ENCODE measurements at regions not wholly inside any gene's neighbourhood (a gene's known extent, or its start where the extent isn't known, plus 50 kb on each side); places are given as distances from the start of the nearest gene placed in this dataset.
"Not testable (repeated sequence)": the region's sequence is repeated elsewhere in the genome, so short reads cannot be mapped to it uniquely, and the experiment has no call there.

DNA sequence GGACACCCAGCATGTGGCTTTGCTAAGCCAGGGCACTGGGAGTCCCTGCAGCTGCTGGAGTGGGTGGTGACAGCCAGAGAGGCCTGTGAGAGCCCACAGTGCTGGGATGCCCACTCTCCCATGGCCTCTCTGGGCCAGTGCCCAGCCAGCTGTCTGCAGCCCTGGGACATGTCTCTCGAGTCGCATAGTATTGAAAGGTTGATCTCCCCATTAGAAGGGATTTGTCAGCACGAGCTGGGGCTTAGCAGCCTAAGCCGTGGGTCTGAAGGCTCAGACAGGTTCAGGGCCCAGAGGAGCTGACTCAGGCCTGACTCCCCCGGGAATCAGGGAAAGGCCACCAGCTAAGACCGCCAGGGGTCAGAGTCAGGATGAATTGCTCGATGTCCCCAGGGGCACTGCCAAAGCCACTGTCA lies 53.5 kb downstream of the FOXD2 start:
- CTCF ChIA-PET, result no interaction called here
- no peak overlapping the region for H3K27ac ChIP-seq (ENCODE audit: low read depth, low read length)
- POLR2A ChIA-PET, result no interaction called here
- no peaks in the 10 kb centered on the region for H3K9me3 ChIP-seq (ENCODE audit: control insufficient read depth, insufficient read depth, low read length)
- TF ChIP-seq, protein P1, sequence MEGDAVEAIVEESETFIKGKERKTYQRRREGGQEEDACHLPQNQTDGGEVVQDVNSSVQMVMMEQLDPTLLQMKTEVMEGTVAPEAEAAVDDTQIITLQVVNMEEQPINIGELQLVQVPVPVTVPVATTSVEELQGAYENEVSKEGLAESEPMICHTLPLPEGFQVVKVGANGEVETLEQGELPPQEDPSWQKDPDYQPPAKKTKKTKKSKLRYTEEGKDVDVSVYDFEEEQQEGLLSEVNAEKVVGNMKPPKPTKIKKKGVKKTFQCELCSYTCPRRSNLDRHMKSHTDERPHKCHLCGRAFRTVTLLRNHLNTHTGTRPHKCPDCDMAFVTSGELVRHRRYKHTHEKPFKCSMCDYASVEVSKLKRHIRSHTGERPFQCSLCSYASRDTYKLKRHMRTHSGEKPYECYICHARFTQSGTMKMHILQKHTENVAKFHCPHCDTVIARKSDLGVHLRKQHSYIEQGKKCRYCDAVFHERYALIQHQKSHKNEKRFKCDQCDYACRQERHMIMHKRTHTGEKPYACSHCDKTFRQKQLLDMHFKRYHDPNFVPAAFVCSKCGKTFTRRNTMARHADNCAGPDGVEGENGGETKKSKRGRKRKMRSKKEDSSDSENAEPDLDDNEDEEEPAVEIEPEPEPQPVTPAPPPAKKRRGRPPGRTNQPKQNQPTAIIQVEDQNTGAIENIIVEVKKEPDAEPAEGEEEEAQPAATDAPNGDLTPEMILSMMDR (IDR thresholded peaks at IDR 0.05; ENCODE audit: low read depth, low read length), result no peak
- H3K4me3 ChIP-seq (ENCODE audit: low read depth, low read length), result no peak overlapping the region
- H3K27me3 ChIP-seq (ENCODE audit: control insufficient read depth, insufficient read depth, low read length), result peaks cover 5% of the 10 kb centered on the region
- no peak for DNase-seq (ENCODE audit: low read depth, low spot score)

DNA sequence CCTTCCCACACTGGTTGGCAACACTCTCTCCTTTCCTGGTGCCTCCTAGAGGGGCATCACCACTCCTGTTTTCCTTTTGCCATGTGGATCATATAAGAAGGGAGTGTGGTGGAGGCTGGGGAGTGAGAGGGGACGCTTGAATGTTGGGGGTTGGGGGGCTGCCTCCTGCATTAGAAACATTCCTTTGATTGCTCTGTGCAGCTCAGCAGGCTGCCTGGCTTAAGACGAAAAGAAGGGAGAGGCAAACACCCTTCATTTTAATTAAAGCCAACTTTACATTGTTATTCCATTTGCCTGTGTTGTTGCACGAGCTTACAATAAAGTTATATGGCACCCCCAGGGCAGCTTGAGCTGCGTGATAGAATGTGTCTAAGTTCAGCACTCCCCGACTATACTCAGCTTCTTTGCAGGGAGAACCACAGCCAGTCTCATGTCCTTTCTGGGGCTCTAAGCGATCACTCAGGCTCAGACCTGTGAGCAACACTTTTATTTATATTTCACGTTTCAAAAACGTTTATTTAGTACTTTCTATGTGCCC lies 57.4 kb downstream of the FOXD2 start:
- Histone ChIP-seq H3K27me3 (ENCODE audit: control insufficient read depth, insufficient read depth, low read length) (peaks cover 5% of the 10 kb centered on the region), H3K9me3 (ENCODE audit: control insufficient read depth, insufficient read depth, low read length) (no peaks in the 10 kb centered on the region), H3K27ac (ENCODE audit: low read depth, low read length) (no peak overlapping the region), H3K4me3 (ENCODE audit: low read depth, low read length) (no peak overlapping the region)
- TF ChIP-seq, protein P1 (IDR thresholded peaks at IDR 0.05; ENCODE audit: low read depth, low read length), result no peak
- DNase-seq (ENCODE audit: low read depth, low spot score), result no peak
- ChIA-PET CTCF (interaction anchor here (1.1 kb wide), 1 partner anchor 74 kb away, joined by 4 read pairs; no protein-coding TSS in a partner anchor), POLR2A (no interaction called here)

DNA sequence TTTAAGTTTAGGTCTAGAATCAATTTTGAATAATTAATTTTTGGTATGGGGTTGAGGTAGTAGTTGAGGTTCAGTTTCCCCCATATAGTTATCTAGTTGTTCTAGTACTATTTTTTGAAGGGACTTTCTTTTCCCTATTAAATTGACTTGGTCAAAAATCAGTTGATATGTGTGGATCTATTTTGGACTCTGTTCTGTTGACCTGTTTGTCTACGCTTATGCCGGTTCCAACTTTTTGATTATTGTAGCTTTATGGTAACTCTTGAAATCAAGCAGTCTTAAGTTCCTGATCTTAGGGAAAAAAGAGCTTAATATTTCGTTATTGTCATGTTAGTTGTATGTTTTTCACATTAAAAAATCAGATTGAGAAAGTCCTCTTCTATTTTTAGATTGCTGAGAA lies 60.7 kb downstream of the FOXD2 start:
- Histone ChIP-seq H3K27me3 (ENCODE audit: control insufficient read depth, insufficient read depth, low read length) (peaks cover 5% of the 10 kb centered on the region), H3K27ac (ENCODE audit: low read depth, low read length) (no peak overlapping the region), H3K4me3 (ENCODE audit: low read depth, low read length) (no peak overlapping the region), H3K9me3 (ENCODE audit: control insufficient read depth, insufficient read depth, low read length) (no peaks in the 10 kb centered on the region)
- TF ChIP-seq, protein P1 (IDR thresholded peaks at IDR 0.05; ENCODE audit: low read depth, low read length), result no peak
- ChIA-PET CTCF (no interaction called here), POLR2A (no interaction called here)
- no peak for DNase-seq (ENCODE audit: low read depth, low spot score)

DNA sequence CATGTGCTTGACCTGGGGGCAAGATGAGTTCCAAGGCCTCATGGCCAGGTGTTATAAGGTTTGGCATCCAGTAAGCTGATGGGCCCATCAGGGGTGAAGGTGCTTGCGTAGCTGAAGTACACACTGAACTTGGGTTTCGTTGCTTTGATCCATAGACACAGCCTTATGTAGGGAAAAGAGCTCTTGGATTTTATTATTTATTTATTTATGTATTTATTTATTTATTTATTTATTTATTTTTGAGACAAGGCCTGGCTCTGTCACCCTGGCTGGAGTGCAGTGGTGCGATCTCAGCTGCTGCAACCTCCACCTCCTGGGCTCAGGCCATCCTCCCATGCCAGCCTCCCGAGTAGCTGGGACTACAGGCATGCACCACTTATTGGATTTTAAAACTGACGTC lies 63.2 kb downstream of the FOXD2 start:
- Histone ChIP-seq H3K27ac (ENCODE audit: low read depth, low read length) (no peak overlapping the region), H3K27me3 (ENCODE audit: control insufficient read depth, insufficient read depth, low read length) (peaks cover 5% of the 10 kb centered on the region), H3K9me3 (ENCODE audit: control insufficient read depth, insufficient read depth, low read length) (no peaks in the 10 kb centered on the region), H3K4me3 (ENCODE audit: low read depth, low read length) (no peak overlapping the region)
- no peak for DNase-seq (ENCODE audit: low read depth, low spot score)
- TF ChIP-seq, protein P1 (IDR thresholded peaks at IDR 0.05; ENCODE audit: low read depth, low read length), result no peak
- ChIA-PET POLR2A (no interaction called here), CTCF (interaction anchor here (0.6 to 2.1 kb wide), 4 partner anchors 64 to 444 kb away, joined by 3 to 7 read pairs (median 3); no protein-coding TSS in a partner anchor)

DNA sequence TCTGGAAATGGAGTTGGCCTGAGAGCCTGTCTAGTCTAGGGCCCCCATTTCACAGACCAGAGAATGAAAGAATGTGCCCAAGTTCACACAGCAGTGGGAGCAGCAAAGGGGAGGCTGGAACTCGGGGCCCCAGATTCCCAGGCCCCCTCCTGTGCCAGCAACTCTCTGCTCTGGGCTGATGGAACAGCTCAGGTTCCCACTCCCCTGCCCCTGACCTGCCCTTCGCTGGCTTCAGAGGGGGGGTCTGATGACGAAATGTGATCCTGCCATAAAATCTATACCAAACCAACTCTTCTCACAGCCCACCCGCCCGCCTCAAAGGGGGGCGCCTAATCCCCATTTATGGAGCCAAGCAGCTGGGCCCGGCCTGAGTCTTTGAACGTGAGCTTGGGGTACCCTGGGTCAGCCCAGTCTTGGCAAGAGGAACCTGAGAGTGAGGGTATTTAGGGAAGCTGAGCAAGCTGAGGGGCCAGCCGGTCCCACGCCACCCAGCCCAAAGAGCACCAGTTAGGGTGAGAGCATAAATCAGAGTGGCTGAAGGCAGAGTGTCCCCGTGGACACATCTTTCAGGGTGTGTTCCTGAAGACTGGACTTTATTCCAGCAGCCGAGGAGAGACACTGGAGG lies 65.0 kb downstream of the FOXD2 start:
- DNase-seq (ENCODE audit: low read depth, low spot score), result no peak
- peaks cover 19% of the 10 kb centered on the region for H3K27me3 ChIP-seq (ENCODE audit: control insufficient read depth, insufficient read depth, low read length)
- TF ChIP-seq, protein P1 (IDR thresholded peaks at IDR 0.05; ENCODE audit: low read depth, low read length), result no peak
- H3K4me3 ChIP-seq (ENCODE audit: low read depth, low read length), result no peak overlapping the region
- no peak overlapping the region for H3K27ac ChIP-seq (ENCODE audit: low read depth, low read length)
- POLR2A ChIA-PET, result no interaction called here
- H3K9me3 ChIP-seq (ENCODE audit: control insufficient read depth, insufficient read depth, low read length), result no peaks in the 10 kb centered on the region; the same call in 1 of the 2 replicates
- CTCF ChIA-PET, result interaction anchor here (2.1 kb wide), 1 partner anchor 66 kb away, joined by 7 read pairs; no protein-coding TSS in a partner anchor

DNA sequence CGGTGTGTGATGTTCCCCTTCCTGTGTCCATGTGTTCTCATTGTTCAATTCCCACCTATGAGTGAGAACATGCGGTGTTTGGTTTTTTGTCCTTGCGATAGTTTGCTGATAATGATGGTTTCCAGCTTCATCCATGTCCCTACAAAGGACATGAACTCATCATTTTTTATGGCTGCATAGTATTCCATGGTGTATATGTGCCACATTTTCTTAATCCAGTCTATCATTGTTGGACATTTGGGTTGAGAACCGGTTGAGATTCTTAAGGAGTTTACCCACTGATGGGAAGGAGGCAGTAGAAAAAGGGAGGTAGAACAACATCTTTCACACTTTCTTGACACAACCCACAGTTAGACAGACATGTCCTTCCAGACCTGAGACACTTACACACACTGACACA lies 67.0 kb downstream of the FOXD2 start:
- H3K9me3 ChIP-seq (ENCODE audit: control insufficient read depth, insufficient read depth, low read length); CTCF ChIA-PET; POLR2A ChIA-PET; DNase-seq (ENCODE audit: low read depth, low spot score); H3K4me3 ChIP-seq (ENCODE audit: low read depth, low read length); H3K27ac ChIP-seq (ENCODE audit: low read depth, low read length): not testable (repeated sequence)
- H3K27me3 ChIP-seq (ENCODE audit: control insufficient read depth, insufficient read depth, low read length), result peaks cover 33% of the 10 kb centered on the region
